Testis (tissue), 2 donors: ENCODE measurements at regions not wholly inside any gene's neighbourhood (a gene's known extent, or its start where the extent isn't known, plus 50 kb on each side); places are given as distances from the start of the nearest gene placed in this dataset.

ENCODE experiments used
- DNase-seq: peaks from one replicate; pipeline ENCODE4 v3.0.0-alpha.2; 2019
- H3K27ac ChIP-seq, 2 donors: fragments of 200-600 bp; sonication (generic); one replicate each; pipeline ENCODE4 v1.5.1; 2019
- H3K27me3 ChIP-seq: fragments of 200-600 bp; sonication (generic); one replicate; pipeline ENCODE4 v1.5.1; 2019
- H3K36me3 ChIP-seq: fragments of 200-600 bp; sonication (generic); one replicate; pipeline ENCODE4 v1.5.1; 2017; ENCODE audit warnings: low read depth; ENCODE audit errors: missing control alignments
- H3K4me1 ChIP-seq: fragments of 200-600 bp; sonication (generic); one replicate; pipeline ENCODE4 v1.5.1; 2019
- H3K4me3 ChIP-seq, 2 donors: fragments of 200-600 bp; sonication (generic); one replicate each; pipeline ENCODE4 v1.5.1; 2017 to 2019
- H3K9me3 ChIP-seq: fragments of 200-600 bp; sonication (generic); one replicate; pipeline ENCODE4 v1.5.1; 2017
- CTCF ChIP-seq, 3 experiments: fragments of 450-650 bp in 2 of 3; fragments of 200-600 bp in 1 of 3; sonication (generic) in 1 of 3; IDR thresholded peaks; one replicate each; pipeline ENCODE4 v1.5.1; 2016 to 2019; ENCODE audit warnings: antibody characterized with exemption in 3 of 3, mild to moderate bottlenecking in 2 of 3, moderate library complexity in 1 of 3
- POLR2A ChIP-seq: fragments of 450-650 bp; IDR thresholded peaks from one replicate; pipeline ENCODE4 v1.6.1; 2017; ENCODE audit warnings: antibody characterized with exemption, mild to moderate bottlenecking, moderate library complexity
- WGBS, 2 donors: methylation state at CpG; one replicate each; pipeline ENCODE4 v1.1.5; 2018; 5-methylcytosine and 5-hydroxymethylcytosine counted together
- intact Hi-C: fragments of 100-400 bp; cut with DNase I; formaldehyde crosslinking; loops from one replicate; pipeline ENCODE4 v1.15.1; 2023; ENCODE audit warnings: low total_unique reads

GRCh38 chr3:117751651-117752050 lies 1042.1 kb downstream of the TUSC7 start:
- Histone ChIP-seq H3K27ac (no peak overlapping the region), H3K4me3 (no peak overlapping the region), H3K36me3 (no peaks in the 10 kb centered on the region), H3K27me3 (no peaks in the 10 kb centered on the region), H3K9me3 (no peaks in the 10 kb centered on the region), H3K4me1 (no peaks in the 10 kb centered on the region)
- intact Hi-C loops, result no loop called here
- DNase-seq, result no peak
- no peak for TF ChIP-seq POLR2A
- no peak for TF ChIP-seq CTCF (IDR thresholded peaks at IDR 0.05)
- WGBS, 2 donors, result 83 to 89% methylated on average over 4 of the region's 4 CpGs

GRCh38 chr3:117752984-117753717 lies 1043.6 kb downstream of the TUSC7 start:
- TF ChIP-seq POLR2A (no peak), CTCF (IDR thresholded peaks at IDR 0.05) (no peak)
- intact Hi-C loops, result no loop called here
- Histone ChIP-seq H3K27ac (no peak overlapping the region), H3K4me3 (no peak overlapping the region), H3K27me3 (no peaks in the 10 kb centered on the region), H3K9me3 (no peaks in the 10 kb centered on the region), H3K4me1 (no peaks in the 10 kb centered on the region), H3K36me3 (no peaks in the 10 kb centered on the region)
- 87 to 94% methylated on average over 3 of the region's 3 CpGs for WGBS, 2 donors
- no peak for DNase-seq

GRCh38 chr3:117754058-117754457 lies 1044.5 kb downstream of the TUSC7 start:
- TF ChIP-seq POLR2A, result no peak
- TF ChIP-seq CTCF (IDR thresholded peaks at IDR 0.05), result no peak
- no peak for DNase-seq
- Histone ChIP-seq H3K4me1 (no peaks in the 10 kb centered on the region), H3K36me3 (no peaks in the 10 kb centered on the region), H3K27me3 (no peaks in the 10 kb centered on the region), H3K9me3 (no peaks in the 10 kb centered on the region), H3K27ac (no peak overlapping the region), H3K4me3 (no peak overlapping the region)
- intact Hi-C loops, result no loop called here
- 92 to 95% methylated on average over 2 of the region's 2 CpGs for WGBS, 2 donors

GRCh38 chr3:117754841-117755240 lies 1045.3 kb downstream of the TUSC7 start:
- Histone ChIP-seq H3K27ac (no peak overlapping the region), H3K4me3 (no peak overlapping the region), H3K36me3 (no peaks in the 10 kb centered on the region), H3K9me3 (no peaks in the 10 kb centered on the region), H3K27me3 (no peaks in the 10 kb centered on the region), H3K4me1 (no peaks in the 10 kb centered on the region)
- WGBS, 2 donors, result 64 to 68% methylated on average over 2 of the region's 2 CpGs
- intact Hi-C loops, result no loop called here
- DNase-seq, result no peak
- TF ChIP-seq CTCF (IDR thresholded peaks at IDR 0.05) (no peak), POLR2A (no peak)

- Histone ChIP-seq H3K27me3 (no peaks in the 10 kb centered on the region), H3K9me3 (no peaks in the 10 kb centered on the region), H3K4me1 (no peaks in the 10 kb centered on the region), H3K4me3 (no peak overlapping the region), H3K36me3 (no peaks in the 10 kb centered on the region), H3K27ac (no peak overlapping the region)
- DNase-seq, result no peak
- 66 to 74% methylated on average over 3 of the region's 3 CpGs for WGBS, 2 donors
- intact Hi-C loops, result no loop called here
- TF ChIP-seq POLR2A (no peak), CTCF (IDR thresholded peaks at IDR 0.05) (no peak)
These were observed 1047.0 kb downstream of the TUSC7 start for GRCh38 chr3:117756563-117756962.
